ENCODE measurements at regions not wholly inside any gene's neighbourhood (a gene's known extent, or its start where the extent isn't known, plus 50 kb on each side); places are given as distances from the start of the nearest gene placed in this dataset.
A peak's percentile ranks its signal among the peaks of the same experiment; 100 is the strongest.

DNA sequence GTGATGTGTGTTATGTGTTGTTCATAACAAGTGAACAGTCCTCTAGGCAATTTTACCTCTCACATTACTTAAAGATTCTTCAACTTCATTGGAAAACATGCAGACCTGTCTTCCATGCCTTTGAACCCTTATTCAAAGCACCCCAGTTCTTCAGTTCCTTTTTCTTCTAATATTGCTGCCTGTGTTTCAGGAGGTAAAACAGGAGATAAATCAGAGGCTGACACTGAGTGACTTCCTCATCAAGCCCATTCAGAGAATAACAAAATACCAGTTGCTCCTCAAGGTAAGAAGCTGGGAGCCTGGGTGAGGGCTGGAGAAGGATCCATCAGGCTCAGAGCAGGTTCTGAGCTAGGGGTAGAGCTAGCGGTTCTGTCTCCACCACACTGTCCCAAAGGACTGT is 71.1 kb upstream of the UMPS start:
- no peak overlapping the region for H3K4me3 ChIP-seq (ENCODE audit: low read depth, low read length)
- in situ Hi-C loops (cut with HindIII; ENCODE audit: low sequenced_read_pairs): no loop called here
- TF ChIP-seq, protein P1, sequence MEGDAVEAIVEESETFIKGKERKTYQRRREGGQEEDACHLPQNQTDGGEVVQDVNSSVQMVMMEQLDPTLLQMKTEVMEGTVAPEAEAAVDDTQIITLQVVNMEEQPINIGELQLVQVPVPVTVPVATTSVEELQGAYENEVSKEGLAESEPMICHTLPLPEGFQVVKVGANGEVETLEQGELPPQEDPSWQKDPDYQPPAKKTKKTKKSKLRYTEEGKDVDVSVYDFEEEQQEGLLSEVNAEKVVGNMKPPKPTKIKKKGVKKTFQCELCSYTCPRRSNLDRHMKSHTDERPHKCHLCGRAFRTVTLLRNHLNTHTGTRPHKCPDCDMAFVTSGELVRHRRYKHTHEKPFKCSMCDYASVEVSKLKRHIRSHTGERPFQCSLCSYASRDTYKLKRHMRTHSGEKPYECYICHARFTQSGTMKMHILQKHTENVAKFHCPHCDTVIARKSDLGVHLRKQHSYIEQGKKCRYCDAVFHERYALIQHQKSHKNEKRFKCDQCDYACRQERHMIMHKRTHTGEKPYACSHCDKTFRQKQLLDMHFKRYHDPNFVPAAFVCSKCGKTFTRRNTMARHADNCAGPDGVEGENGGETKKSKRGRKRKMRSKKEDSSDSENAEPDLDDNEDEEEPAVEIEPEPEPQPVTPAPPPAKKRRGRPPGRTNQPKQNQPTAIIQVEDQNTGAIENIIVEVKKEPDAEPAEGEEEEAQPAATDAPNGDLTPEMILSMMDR (IDR thresholded peaks at IDR 0.05; ENCODE audit: low read depth, low read length, missing control alignments): no peak
- no peak for DNase-seq (ENCODE audit: low read depth)

DNA sequence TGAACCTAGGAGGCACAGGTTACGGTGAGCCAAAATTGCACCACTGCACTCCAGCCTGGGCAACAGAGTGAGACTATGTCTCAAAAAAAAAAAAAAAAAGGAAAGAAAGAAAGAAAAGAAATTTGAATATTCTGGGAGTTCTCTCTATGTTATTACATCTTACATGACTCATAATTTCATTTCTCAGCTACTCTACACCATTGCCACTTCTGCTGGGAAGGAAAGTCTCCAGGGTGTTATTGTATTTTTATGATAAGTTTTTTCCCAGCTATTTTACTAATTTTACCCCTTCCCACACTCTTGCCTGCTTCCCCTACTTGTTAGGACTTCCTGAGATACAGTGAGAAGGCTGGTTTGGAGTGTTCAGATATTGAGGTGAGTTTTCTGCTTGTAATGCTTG is 69.7 kb upstream of the UMPS start:
- in situ Hi-C loops (cut with HindIII; ENCODE audit: low sequenced_read_pairs): no loop called here
- DNase-seq (ENCODE audit: low read depth): no peak
- TF ChIP-seq, protein P1 (IDR thresholded peaks at IDR 0.05; ENCODE audit: low read depth, low read length, missing control alignments): no peak
- no peak overlapping the region for H3K4me3 ChIP-seq (ENCODE audit: low read depth, low read length)

DNA sequence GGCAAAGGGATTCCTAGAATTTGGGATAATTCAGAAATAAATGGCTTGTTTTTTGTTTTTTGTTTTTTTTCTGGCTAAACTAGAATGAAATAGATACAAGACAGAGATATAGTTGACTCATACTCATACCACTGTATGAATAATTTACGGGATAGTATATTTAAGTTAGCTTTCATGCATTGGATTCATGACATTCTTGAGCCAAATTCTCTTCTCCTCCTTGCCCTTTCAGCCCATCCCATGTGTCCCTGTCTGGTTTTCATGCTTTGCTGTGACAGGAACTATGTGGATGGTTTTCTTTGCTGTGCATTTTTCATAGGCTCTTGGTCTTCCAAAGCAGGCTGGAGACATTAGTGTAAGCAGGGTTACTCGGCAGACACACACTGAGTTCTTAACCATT is 66.6 kb upstream of the UMPS start:
- no peak for DNase-seq (ENCODE audit: low read depth)
- TF ChIP-seq, protein P1 (IDR thresholded peaks at IDR 0.05; ENCODE audit: low read depth, low read length, missing control alignments): no peak
- in situ Hi-C loops (cut with HindIII; ENCODE audit: low sequenced_read_pairs): no loop called here
- no peak overlapping the region for H3K4me3 ChIP-seq (ENCODE audit: low read depth, low read length)

DNA sequence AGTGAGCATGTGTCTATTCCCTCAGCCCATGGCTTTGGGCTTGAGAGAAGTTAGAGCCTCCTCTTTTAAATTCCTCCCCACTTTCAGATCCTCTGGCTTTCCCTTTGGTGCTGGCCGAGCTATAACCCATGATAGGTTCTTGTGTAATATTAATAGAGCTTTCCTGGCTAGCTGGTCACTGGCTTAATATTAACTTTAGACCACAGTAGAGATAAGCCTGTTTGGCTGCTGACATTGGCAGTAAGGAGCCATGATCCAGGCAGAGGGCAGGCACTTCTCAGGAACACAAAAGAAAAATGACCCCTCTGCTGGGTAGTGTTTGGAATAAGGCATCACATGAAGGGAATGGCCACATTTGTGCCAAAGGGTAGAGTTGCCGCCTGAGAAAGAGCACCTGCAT is 65.4 kb upstream of the UMPS start:
- TF ChIP-seq, protein P1 (IDR thresholded peaks at IDR 0.05; ENCODE audit: low read depth, low read length, missing control alignments): no peak
- in situ Hi-C loops (cut with HindIII; ENCODE audit: low sequenced_read_pairs): no loop called here
- H3K4me3 ChIP-seq (ENCODE audit: low read depth, low read length): no peak overlapping the region
- no peak for DNase-seq (ENCODE audit: low read depth)

DNA sequence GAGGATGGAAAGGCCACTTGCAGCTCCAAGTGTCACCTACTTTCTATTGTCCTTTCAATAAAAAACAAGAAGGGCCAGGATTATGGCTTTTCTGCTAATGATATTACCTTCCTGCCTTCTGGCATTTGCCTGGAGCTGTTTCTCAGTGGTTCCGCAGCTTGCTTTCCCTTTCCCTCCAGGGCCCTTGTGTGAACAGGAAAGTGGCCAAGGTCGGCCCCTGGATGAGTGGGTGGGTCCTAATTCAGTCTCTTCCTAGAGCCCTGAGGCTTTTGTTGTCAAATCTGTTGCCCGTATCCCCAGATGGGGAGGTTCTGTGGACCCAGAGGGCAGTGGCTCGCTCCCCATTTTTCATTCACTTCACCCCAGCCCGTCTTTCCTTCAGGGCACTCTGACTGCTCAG is 64.2 kb upstream of the UMPS start:
- in situ Hi-C loops (cut with HindIII; ENCODE audit: low sequenced_read_pairs): no loop called here

DNA sequence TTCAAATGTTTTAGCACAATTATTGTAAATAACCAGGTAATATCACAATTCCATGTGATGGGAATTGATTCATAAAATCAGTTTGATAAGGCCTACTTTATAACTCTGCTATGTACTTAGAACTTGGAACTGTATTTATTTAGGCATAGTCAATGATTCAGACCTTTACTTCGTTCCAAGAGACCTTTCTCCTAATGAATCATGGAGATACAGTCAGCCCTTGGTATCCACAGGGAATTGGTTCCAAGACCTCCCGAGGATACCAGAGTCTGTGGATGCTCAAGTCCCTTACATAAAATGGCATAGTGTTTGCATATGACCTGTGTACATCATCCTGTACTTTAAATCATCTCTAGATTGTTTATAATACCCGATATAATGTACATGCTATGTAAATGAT is 60.8 kb upstream of the UMPS start:
- TF ChIP-seq, protein P1 (IDR thresholded peaks at IDR 0.05; ENCODE audit: low read depth, low read length, missing control alignments): no peak
- no peak overlapping the region for H3K4me3 ChIP-seq (ENCODE audit: low read depth, low read length)
- DNase-seq (ENCODE audit: low read depth): peak; percentile 51
- in situ Hi-C loops (cut with HindIII; ENCODE audit: low sequenced_read_pairs): no loop called here

More for the DNA sequence above, 64.2 kb upstream of the UMPS start:
- no peak overlapping the region for H3K4me3 ChIP-seq (ENCODE audit: low read depth, low read length)
- DNase-seq (ENCODE audit: low read depth): no peak
- TF ChIP-seq, protein P1 (IDR thresholded peaks at IDR 0.05; ENCODE audit: low read depth, low read length, missing control alignments): no peak

DNA sequence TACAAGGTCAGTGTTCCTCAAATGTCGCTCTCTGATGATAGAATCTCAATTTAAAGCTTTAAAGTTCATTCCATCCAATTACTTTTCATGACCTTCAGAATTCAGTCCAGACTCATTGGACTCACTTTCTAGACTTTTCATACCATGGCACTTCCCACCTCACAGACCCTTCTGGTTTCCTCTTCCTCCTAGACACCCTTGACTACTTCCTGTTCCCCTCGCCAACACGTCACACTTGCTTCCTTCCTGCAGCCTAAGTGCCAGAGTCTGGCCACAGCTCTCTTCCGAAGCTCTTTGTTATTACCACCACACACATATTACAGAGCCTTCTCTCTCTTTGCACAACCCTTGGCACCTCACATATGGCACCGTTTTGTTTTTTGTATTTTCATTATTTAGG is 59.1 kb upstream of the UMPS start:
- TF ChIP-seq, protein P1 (IDR thresholded peaks at IDR 0.05; ENCODE audit: low read depth, low read length, missing control alignments): no peak
- in situ Hi-C loops (cut with HindIII; ENCODE audit: low sequenced_read_pairs): no loop called here
- DNase-seq (ENCODE audit: low read depth): no peak
- H3K4me3 ChIP-seq (ENCODE audit: low read depth, low read length): no peak overlapping the region
